ENCODE measurements at regions not wholly inside any gene's neighbourhood (a gene's known extent, or its start where the extent isn't known, plus 50 kb on each side); places are given as distances from the start of the nearest gene placed in this dataset.

GRCh38 chr5:106127341-106127781 is 1543.4 kb downstream of the EFNA5 start:
- no peak overlapping the region for H3K27ac ChIP-seq (ENCODE audit: low read length in 2 of 2)

GRCh38 chr5:106121972-106122605 is 1548.6 kb downstream of the EFNA5 start:
- H3K4me1 Mint-ChIP-seq, result no peaks in the 10 kb centered on the region
- no peaks in the 10 kb centered on the region for H3K4me1 ChIP-seq (ENCODE audit: control insufficient read depth in 2 of 2, insufficient read depth in 2 of 2, low read length in 2 of 2)
- no peak for TF ChIP-seq EZH2 (IDR thresholded peaks at IDR 0.05; ENCODE audit: borderline replicate concordance, insufficient read depth, low read depth, low read length, poor library complexity, severe bottlenecking)
- peak; percentile 45 for TF ChIP-seq CTCF (IDR thresholded peaks at IDR 0.05)
- H2AFZ ChIP-seq (ENCODE audit: insufficient read depth, low read depth, low read length, poor library complexity, severe bottlenecking), result no peak overlapping the region
- no peak overlapping the region for H3K4me3 Mint-ChIP-seq
- no peak for ATAC-seq (ENCODE audit: low read depth)
- no peak overlapping the region for H3K4me2 ChIP-seq (replicated peaks; ENCODE audit: low read depth, low read length, poor library complexity, severe bottlenecking)
- ChIA-PET POLR2A (no interaction called here), CTCF (no interaction called here)
- H3K27me3 Mint-ChIP-seq, result no peaks in the 10 kb centered on the region
- no peak overlapping the region for H3K4me3 ChIP-seq (ENCODE audit: control extremely low read depth in 1 of 5, extremely low read depth in 1 of 5, insufficient read depth in 1 of 5, low read depth in 2 of 5, low read length in 4 of 5)
- intact Hi-C loops (cut with micrococcal nuclease), result no loop called here
- H4K20me1 ChIP-seq (ENCODE audit: control insufficient read depth, insufficient read depth, low read length, poor library complexity, severe bottlenecking), result no peaks in the 10 kb centered on the region
- H3K27ac ChIP-seq (ENCODE audit: low read length in 2 of 2), result no peak overlapping the region
- WGBS (ENCODE audit: insufficient coverage), result 100% methylated on average over 1 of the region's 7 CpGs
- no peak overlapping the region for H3K9ac ChIP-seq (ENCODE audit: low read length)
- no peaks in the 10 kb centered on the region for H3K79me2 ChIP-seq (ENCODE audit: control insufficient read depth, insufficient read depth, low read length)
- no peaks in the 10 kb centered on the region for H3K9me3 Mint-ChIP-seq (ENCODE audit: insufficient read depth)
- no peaks in the 10 kb centered on the region for H3K27me3 ChIP-seq (replicated peaks in 1 of 4; ENCODE audit: control extremely low read depth in 1 of 4, control insufficient read depth in 3 of 4, insufficient read depth in 4 of 4, low read length in 3 of 4)
- no peaks in the 10 kb centered on the region for H3K9me3 ChIP-seq (ENCODE audit: control extremely low read depth in 1 of 3, control insufficient read depth in 2 of 3, insufficient read depth in 1 of 3, low read length in 2 of 3)
- H3K36me3 ChIP-seq (replicated peaks in 1 of 2; ENCODE audit: control extremely low read depth in 1 of 2, control insufficient read depth in 1 of 2, extremely low read depth in 1 of 2, insufficient read depth in 2 of 2, low read length in 1 of 2), result no peaks in the 10 kb centered on the region
- no peak overlapping the region for H3K27ac Mint-ChIP-seq
- peak; percentile 2 for DNase-seq

More at GRCh38 chr5:106127341-106127781, 1543.4 kb downstream of the EFNA5 start:
- intact Hi-C loops (cut with micrococcal nuclease), result no loop called here
- no peak overlapping the region for H3K27ac Mint-ChIP-seq
- H3K4me3 ChIP-seq (ENCODE audit: control extremely low read depth in 1 of 5, extremely low read depth in 1 of 5, insufficient read depth in 1 of 5, low read depth in 2 of 5, low read length in 4 of 5), result no peak overlapping the region
- no peaks in the 10 kb centered on the region for H4K20me1 ChIP-seq (ENCODE audit: control insufficient read depth, insufficient read depth, low read length, poor library complexity, severe bottlenecking)
- H2AFZ ChIP-seq (ENCODE audit: insufficient read depth, low read depth, low read length, poor library complexity, severe bottlenecking), result no peak overlapping the region
- no peaks in the 10 kb centered on the region for H3K9me3 ChIP-seq (ENCODE audit: control extremely low read depth in 1 of 3, control insufficient read depth in 2 of 3, insufficient read depth in 1 of 3, low read length in 2 of 3)
- ChIA-PET CTCF (no interaction called here), POLR2A (no interaction called here)
- TF ChIP-seq CTCF (IDR thresholded peaks at IDR 0.05) (no peak), EZH2 (IDR thresholded peaks at IDR 0.05; ENCODE audit: borderline replicate concordance, insufficient read depth, low read depth, low read length, poor library complexity, severe bottlenecking) (no peak)
- no peaks in the 10 kb centered on the region for H3K4me1 Mint-ChIP-seq
- no peak overlapping the region for H3K4me3 Mint-ChIP-seq
- H3K9me3 Mint-ChIP-seq (ENCODE audit: insufficient read depth), result no peaks in the 10 kb centered on the region
- no peak overlapping the region for H3K9ac ChIP-seq (ENCODE audit: low read length)
- no peak overlapping the region for H3K4me2 ChIP-seq (replicated peaks; ENCODE audit: low read depth, low read length, poor library complexity, severe bottlenecking)
- DNase-seq (no peak), ATAC-seq (ENCODE audit: low read depth) (no peak)
- WGBS (ENCODE audit: insufficient coverage), result no CpG with 5 or more reads among the region's 1 CpG
- H3K27me3 Mint-ChIP-seq, result no peaks in the 10 kb centered on the region
- no peaks in the 10 kb centered on the region for H3K79me2 ChIP-seq (ENCODE audit: control insufficient read depth, insufficient read depth, low read length)
- no peaks in the 10 kb centered on the region for H3K4me1 ChIP-seq (ENCODE audit: control insufficient read depth in 2 of 2, insufficient read depth in 2 of 2, low read length in 2 of 2)
- no peaks in the 10 kb centered on the region for H3K27me3 ChIP-seq (replicated peaks in 1 of 4; ENCODE audit: control extremely low read depth in 1 of 4, control insufficient read depth in 3 of 4, insufficient read depth in 4 of 4, low read length in 3 of 4)
- H3K36me3 ChIP-seq (replicated peaks in 1 of 2; ENCODE audit: control extremely low read depth in 1 of 2, control insufficient read depth in 1 of 2, extremely low read depth in 1 of 2, insufficient read depth in 2 of 2, low read length in 1 of 2), result no peaks in the 10 kb centered on the region
